Lower leg skin (tissue), 4 donors: ENCODE measurements at regions not wholly inside any gene's neighbourhood (a gene's known extent, or its start where the extent isn't known, plus 50 kb on each side); places are given as distances from the start of the nearest gene placed in this dataset.

Source experiments
- DNase-seq, 2 donors: peaks; one replicate each; pipeline ENCODE4 v3.0.0-alpha.2; 2019; ENCODE audit warnings: low spot score in 2 of 2
- H3K4me3 ChIP-seq: fragments of 200-600 bp; sonication (generic); 2 replicates; pipeline ENCODE4 v1.5.1; 2017; ENCODE audit warnings: mild to moderate bottlenecking, low read depth; ENCODE audit not compliant: poor library complexity, severe bottlenecking
- POLR2A ChIP-seq, 2 donors: fragments of 450-650 bp; IDR thresholded peaks; one replicate each; pipeline ENCODE4 v1.6.1; 2016 to 2017; ENCODE audit warnings: antibody characterized with exemption in 2 of 2, mild to moderate bottlenecking in 1 of 2, moderate library complexity in 1 of 2
- WGBS, 2 donors: methylation state at CpG; one replicate each; pipeline ENCODE4 v1.1.5; 2018; 5-methylcytosine and 5-hydroxymethylcytosine counted together
- intact Hi-C: fragments of 100-400 bp; cut with DNase I; formaldehyde crosslinking; loops from one replicate; pipeline ENCODE4 v1.15.0; 2023; ENCODE audit warnings: low total_unique reads
- TF ChIP-seq, protein P1 (sequence below), 3 donors: fragments of 450-650 bp; IDR thresholded peaks; one replicate each; pipeline ENCODE4 v1.5.1; 2016; ENCODE audit warnings: antibody characterized with exemption in 3 of 3, mild to moderate bottlenecking in 3 of 3, moderate library complexity in 2 of 3

- TF ChIP-seq, protein P1, sequence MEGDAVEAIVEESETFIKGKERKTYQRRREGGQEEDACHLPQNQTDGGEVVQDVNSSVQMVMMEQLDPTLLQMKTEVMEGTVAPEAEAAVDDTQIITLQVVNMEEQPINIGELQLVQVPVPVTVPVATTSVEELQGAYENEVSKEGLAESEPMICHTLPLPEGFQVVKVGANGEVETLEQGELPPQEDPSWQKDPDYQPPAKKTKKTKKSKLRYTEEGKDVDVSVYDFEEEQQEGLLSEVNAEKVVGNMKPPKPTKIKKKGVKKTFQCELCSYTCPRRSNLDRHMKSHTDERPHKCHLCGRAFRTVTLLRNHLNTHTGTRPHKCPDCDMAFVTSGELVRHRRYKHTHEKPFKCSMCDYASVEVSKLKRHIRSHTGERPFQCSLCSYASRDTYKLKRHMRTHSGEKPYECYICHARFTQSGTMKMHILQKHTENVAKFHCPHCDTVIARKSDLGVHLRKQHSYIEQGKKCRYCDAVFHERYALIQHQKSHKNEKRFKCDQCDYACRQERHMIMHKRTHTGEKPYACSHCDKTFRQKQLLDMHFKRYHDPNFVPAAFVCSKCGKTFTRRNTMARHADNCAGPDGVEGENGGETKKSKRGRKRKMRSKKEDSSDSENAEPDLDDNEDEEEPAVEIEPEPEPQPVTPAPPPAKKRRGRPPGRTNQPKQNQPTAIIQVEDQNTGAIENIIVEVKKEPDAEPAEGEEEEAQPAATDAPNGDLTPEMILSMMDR (IDR thresholded peaks at IDR 0.05) = no peak
- no peak for TF ChIP-seq POLR2A (IDR thresholded peaks at IDR 0.05)
- DNase-seq = no peak
- intact Hi-C loops = no loop called here
- H3K4me3 ChIP-seq = no peak overlapping the region
- 49 to 60% methylated on average over 3 of the region's 3 CpGs for WGBS, 2 donors
Observed at GRCh38 chr1:232247669-232248068, 382.3 kb downstream of the SIPA1L2 start.

GRCh38 chr1:232244426-232244825 is 385.5 kb downstream of the SIPA1L2 start:
- 72 to 79% methylated on average over 1 of the region's 1 CpG for WGBS, 2 donors
- intact Hi-C loops = no loop called here
- no peak overlapping the region for H3K4me3 ChIP-seq

DNA sequence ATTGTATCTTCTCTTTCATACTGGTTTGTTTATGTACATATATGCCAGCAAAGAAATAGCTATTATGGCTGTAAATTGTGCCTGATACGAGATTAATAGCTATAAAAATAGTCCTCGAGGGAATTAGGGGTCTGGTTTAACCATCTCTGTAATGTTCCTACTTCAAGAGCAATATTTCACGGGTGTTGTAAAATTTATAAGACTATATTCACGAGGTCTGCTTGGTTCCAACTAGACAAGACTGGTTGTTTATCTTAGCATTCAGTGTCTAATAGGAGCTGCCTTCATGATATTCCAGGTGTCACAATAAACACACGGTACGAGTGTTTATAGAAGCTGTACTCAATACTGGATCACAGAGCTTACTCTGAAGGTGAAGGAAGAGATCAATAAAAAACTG is 389.9 kb downstream of the SIPA1L2 start:
- H3K4me3 ChIP-seq = no peak overlapping the region
- TF ChIP-seq, protein P1 (IDR thresholded peaks at IDR 0.05) = no peak
- TF ChIP-seq POLR2A (IDR thresholded peaks at IDR 0.05) = no peak
- intact Hi-C loops = no loop called here
- 54 to 62% methylated on average over 6 of the region's 6 CpGs for WGBS, 2 donors
- no peak for DNase-seq

More at GRCh38 chr1:232244426-232244825, 385.5 kb downstream of the SIPA1L2 start:
- no peak for TF ChIP-seq POLR2A (IDR thresholded peaks at IDR 0.05)
- TF ChIP-seq, protein P1 (IDR thresholded peaks at IDR 0.05) = no peak
- DNase-seq = no peak

DNA sequence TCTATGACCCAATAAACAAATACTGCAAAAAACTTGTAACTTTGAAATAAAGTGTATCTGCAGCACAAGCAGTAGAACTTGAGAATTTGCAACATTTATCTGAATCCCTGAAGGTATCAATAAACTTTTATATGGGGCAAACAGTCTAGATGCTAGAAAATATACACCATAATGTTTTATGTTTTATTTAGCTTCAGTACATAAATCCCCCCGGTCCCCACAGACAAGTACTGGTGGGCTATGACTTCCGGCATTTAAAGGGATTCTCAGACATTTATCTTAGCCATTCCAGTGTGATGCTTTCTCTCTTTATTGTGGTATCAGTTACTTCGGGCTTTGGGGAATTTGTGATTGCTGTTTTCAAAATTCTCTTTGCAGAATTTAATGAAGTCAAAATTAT is 390.4 kb downstream of the SIPA1L2 start:
- no peak for TF ChIP-seq POLR2A (IDR thresholded peaks at IDR 0.05)
- TF ChIP-seq, protein P1 (IDR thresholded peaks at IDR 0.05) = no peak
- intact Hi-C loops = no loop called here
- WGBS, 2 donors = 74 to 82% methylated on average over 3 of the region's 3 CpGs
- DNase-seq = no peak
- H3K4me3 ChIP-seq = no peak overlapping the region

DNA sequence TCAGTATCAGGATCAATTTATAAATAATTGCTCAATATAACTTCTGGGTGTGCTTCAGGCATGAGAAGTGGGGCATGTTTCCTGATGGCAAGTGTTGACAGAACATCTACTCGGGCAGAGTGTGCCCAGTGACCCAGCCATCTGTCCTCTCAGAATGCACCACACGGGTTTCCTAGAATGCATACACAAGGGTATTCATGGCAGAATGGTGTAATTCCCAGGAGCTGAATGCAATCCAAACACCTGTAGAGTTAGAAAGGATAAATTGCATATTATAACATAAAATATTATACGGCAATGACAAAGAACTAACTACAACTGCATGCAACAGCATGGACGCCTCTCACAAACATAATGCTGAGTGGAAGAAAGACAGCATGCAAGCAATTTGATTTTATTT is 391.9 kb downstream of the SIPA1L2 start:
- WGBS, 2 donors = 89 to 93% methylated on average over 4 of the region's 4 CpGs
- H3K4me3 ChIP-seq = no peak overlapping the region
- TF ChIP-seq, protein P1 (IDR thresholded peaks at IDR 0.05) = no peak
- no peak for TF ChIP-seq POLR2A (IDR thresholded peaks at IDR 0.05)
- DNase-seq = no peak
- intact Hi-C loops = no loop called here

- 33 to 37% methylated on average over 3 of the region's 3 CpGs for WGBS, 2 donors
- H3K4me3 ChIP-seq = no peak overlapping the region
- intact Hi-C loops = no loop called here
- DNase-seq = no peak
- TF ChIP-seq POLR2A (IDR thresholded peaks at IDR 0.05) = no peak
- TF ChIP-seq, protein P1 (IDR thresholded peaks at IDR 0.05) = no peak
Observed at GRCh38 chr1:232227306-232227705, 402.6 kb downstream of the SIPA1L2 start.
